Activated CD4-positive, CD25-positive, alpha-beta regulatory T cell treated with anti-CD3 and anti-CD28 coated beads, Interleukin-2, amount 50 U/mL, for 72 hours (primary cell): ENCODE measurements at regions not wholly inside any gene's neighbourhood (a gene's known extent, or its start where the extent isn't known, plus 50 kb on each side); places are given as distances from the start of the nearest gene placed in this dataset.

Experiments
- DNase-seq: peaks from one replicate; pipeline ENCODE4 v3.0.0; 2021

DNA sequence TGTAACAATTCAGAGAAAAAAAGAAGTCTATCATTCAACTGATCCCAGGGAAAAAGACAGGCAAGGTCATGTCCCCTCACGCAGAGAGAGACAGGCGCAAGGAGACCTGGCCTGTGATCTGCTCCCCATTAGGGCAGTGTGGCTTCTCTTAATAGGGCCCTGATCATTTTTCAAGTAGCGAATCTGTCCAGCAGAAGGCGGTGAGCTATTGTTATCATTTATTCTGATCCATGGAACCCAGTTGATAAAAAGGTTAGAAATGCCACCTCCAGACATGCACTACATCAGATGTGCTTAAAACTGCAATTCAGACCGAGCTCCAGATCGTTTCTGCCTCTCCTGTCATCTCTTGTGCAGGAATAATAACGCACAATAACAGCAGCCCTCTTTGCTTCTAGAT is 1025.6 kb upstream of the PIK3C3 start:
- DNase-seq: no peak

- DNase-seq: no peak
These were observed 1028.4 kb upstream of the PIK3C3 start for GRCh38 chr18:40926679-40927078.

- DNase-seq: no peak
These were observed 1029.9 kb upstream of the PIK3C3 start for GRCh38 chr18:40925071-40925541.

DNA sequence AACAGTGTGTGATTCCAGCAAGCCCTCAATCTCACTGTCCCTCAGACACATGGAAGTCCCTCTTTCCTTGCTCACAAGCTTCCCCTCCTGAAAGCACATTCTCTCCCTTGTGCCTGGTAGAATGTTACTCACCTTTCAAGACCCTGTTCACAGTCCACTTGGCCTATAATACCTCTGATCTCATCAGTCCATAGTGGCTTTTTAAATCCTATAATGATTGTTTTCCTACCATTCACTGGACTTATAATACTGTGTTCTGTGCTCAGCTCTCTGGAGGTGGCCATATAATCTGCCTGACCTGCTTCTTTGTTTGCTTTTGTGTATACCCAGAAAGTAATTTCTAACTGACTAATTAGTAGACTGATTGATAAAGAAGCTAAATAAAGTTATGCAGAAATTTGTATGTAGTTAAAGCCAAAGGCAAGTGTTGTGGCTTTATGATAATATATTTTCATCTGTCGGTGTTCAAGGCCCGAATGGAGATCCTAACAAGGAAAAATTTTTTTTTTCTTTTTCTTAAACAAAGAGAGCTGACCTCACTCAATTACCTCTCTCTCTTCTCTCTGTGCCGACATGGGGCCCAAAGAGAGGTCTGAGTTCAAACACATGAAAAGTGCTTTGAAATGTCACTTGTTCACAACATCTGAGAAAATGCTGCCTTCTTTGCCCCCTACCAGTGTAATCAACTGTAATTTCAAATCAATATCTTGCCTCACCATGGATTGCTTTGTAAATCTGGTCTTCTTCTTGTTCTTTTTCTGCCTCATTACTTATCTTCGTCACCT is 1033.0 kb upstream of the PIK3C3 start:
- no peak for DNase-seq

DNA sequence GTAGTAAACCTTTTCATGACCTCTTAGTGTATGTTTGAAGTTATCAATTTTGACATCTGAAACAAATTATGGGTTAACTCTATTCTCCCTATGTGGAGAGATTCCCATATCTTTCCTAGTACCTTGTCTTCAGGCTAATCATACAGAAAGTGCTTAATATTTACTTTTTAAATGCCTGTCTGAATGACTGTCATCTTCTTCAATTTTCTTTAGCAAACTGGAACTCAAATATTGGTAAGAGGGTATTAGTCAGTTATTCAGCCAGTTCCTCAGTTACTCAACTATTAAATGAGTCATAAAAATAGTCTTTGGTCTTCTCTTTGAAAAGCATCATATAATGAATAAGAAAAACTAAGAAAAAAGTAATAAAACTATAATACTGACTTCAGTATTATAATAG is 1038.0 kb upstream of the PIK3C3 start:
- DNase-seq: no peak

GRCh38 chr18:40915724-40916123 is 1039.3 kb upstream of the PIK3C3 start:
- no peak for DNase-seq

DNA sequence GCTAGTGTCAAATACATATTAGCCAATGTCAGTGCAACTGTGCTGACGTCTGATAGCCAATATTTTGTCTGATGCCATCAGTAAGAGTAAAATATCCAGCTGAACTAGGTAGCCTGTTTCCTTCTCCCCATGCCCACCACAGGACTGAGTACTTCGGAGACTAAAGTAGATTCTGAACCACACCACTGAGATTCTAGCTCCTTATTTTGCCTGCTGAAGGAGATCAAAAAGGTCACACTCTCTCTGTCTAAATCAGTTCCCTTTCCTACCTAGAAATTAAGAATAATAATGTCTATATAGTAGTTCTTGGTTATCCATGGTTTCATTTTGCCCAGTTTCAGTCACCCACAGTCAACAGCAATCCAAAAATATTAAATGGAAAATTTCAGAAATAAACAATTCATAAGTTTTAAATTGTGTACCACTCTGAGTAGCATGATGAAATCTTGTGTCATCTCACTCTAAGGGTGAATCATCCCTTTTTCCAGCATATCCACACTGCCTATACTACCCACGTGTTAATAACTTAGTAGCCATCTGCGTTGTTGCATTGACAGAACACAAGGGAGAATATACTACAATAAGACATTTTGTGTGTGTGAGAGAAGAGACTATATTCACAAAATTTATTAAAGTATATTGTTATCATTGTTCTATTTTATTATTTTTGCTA is 1043.3 kb upstream of the PIK3C3 start:
- DNase-seq: no peak

GRCh38 chr18:40911041-40911440 is 1044.0 kb upstream of the PIK3C3 start:
- no peak for DNase-seq

DNA sequence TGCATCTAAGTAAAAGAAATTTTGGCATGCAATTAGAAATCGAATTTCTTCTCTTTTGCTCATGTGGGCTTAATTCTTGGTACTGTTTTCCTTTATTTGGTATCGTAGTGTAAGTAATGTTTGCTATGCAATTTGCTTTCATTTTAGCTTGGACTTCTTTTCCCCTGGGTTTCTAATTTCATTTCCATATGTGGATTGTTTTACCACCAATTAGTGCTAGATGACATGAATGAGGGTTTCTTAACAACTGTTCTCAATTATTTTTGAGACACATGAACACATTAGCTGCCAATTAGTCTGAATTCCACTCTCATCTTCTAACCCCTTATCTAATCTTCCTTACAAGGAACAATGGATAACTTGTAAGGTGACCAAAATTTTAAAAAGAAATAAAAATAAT is 1047.2 kb upstream of the PIK3C3 start:
- no peak for DNase-seq

GRCh38 chr18:40904295-40904694 is 1050.7 kb upstream of the PIK3C3 start:
- no peak for DNase-seq

DNA sequence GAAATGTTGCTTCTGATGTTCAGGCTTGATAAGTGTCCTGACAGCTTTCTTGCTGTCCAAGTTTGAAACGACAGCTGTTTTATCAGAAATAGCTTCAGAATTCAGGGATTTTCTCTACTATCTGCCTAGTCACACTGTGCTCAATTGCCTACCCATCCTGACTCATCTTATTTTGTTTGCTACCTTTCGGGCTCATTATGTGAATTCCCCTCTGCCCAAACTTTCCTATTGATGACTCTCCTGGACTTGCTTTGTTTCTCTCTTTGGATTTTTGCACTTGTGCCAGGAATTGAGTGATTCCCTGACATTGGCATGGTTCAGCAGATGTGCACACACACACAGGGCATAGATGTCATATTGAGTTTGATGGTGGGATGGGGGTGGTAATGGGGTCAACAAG is 1052.6 kb upstream of the PIK3C3 start:
- no peak for DNase-seq

DNA sequence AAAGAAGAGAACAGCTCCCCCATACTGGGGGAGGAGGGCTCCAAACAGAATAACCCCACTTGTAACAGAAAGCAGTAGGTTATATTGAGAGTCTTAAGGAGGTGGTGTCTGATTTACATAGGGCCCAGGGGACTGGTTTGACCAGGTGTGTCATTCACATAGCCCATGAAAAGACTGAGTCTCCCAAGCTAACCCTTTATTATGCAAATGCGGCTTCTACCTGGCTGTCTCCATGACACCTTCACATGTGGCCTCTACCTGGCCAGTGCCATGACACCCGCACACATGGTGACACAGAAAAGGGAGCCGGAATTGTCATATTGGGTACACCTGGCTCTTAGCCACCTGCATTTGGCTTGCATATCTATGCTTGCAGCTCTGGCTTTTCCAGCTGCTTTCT is 1057.2 kb upstream of the PIK3C3 start:
- DNase-seq: no peak

- no peak for DNase-seq
These were observed 1071.8 kb upstream of the PIK3C3 start for GRCh38 chr18:40883271-40883670.

- no peak for DNase-seq
These were observed 1072.6 kb upstream of the PIK3C3 start for GRCh38 chr18:40882468-40882867.

GRCh38 chr18:40878371-40878770 is 1076.7 kb upstream of the PIK3C3 start:
- DNase-seq: no peak

GRCh38 chr18:40877096-40877495 is 1077.9 kb upstream of the PIK3C3 start:
- no peak for DNase-seq

- DNase-seq: no peak
These were observed 1079.9 kb upstream of the PIK3C3 start for GRCh38 chr18:40875101-40875615.

DNA sequence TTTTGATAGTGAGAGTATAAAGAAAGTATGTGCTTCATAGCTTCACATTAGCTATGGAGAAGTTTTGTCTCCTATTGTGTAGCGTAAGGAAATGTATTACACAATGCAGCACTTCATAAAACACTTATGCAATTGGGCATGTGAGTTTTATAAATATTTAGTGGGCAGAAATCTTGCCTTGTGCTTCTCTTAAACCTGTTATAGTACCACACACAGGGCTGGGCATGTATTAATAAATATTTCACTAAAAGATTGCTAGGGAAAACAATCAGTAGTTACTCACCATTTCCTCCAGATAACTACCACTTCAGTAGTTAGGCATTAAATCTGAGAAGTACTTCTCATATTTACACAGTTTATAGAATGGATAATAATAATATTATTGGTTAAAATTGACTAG is 1080.8 kb upstream of the PIK3C3 start:
- DNase-seq: no peak

- no peak for DNase-seq
These were observed 1086.8 kb upstream of the PIK3C3 start for GRCh38 chr18:40868110-40868858.

DNA sequence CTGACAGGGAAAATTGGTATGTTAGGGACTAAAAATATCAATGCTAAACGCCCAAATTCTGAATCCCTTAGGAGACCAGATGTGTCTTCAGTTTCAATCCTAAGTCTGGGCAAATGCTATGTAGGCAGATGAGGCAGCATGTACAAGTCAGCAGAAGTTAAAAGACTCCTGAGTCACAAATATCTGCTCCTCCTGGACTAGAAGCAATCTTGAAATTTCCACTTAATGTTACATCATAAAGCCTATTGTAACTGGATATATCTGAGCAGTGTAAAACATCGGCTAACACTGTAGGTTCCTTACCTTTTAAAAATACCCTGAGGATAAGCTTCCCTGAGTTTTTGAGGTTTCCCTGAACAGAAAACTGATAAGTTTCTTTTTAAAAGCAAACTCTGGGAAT is 1087.6 kb upstream of the PIK3C3 start:
- DNase-seq: no peak

GRCh38 chr18:40866968-40867367 is 1088.1 kb upstream of the PIK3C3 start:
- no peak for DNase-seq

DNA sequence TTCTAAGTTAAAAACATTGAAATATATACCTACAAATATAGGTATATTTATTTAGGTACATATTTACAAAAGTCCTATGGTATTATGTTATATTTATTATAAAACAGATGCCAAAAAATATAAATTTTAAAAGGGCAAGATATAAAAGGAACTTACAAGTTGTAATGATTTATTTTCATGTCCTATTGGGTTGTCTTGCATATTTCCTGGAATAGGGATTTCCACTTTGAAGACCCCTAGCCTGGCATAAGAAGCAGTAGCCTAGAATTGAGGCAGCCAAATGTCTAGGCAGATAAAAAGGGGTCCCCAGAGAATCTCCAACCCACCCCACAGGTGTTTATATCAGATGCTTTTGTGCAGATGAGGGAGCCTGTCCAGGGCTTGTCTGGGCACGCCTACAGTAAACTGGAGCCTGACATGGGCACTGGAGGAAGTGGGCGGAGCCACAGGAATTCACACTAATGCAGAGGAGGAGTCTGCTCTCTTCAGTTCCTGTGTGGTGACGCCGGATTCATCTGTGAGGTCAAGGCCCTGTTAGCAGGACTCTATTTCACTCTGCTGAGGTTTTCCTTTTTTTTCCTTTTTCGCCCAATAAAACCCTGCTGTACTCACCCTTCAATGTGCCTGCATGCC is 1088.9 kb upstream of the PIK3C3 start:
- no peak for DNase-seq

GRCh38 chr18:40864846-40865245 is 1090.2 kb upstream of the PIK3C3 start:
- DNase-seq: no peak
